HG03520 (cell line): ENCODE measurements at regions not wholly inside any gene's neighbourhood (a gene's known extent, or its start where the extent isn't known, plus 50 kb on each side); places are given as distances from the start of the nearest gene placed in this dataset.
"Not testable (repeated sequence)": the region's sequence is repeated elsewhere in the genome, so short reads cannot be mapped to it uniquely, and the experiment has no call there.

ENCODE experiments used
- ATAC-seq: cut with Tn5 transposase; IDR thresholded peaks from one replicate; pipeline ENCODE4 v1.9.1; 2021; ENCODE audit warnings: mild to moderate bottlenecking, moderate library complexity; ENCODE audit not compliant: unreplicated experiment

DNA sequence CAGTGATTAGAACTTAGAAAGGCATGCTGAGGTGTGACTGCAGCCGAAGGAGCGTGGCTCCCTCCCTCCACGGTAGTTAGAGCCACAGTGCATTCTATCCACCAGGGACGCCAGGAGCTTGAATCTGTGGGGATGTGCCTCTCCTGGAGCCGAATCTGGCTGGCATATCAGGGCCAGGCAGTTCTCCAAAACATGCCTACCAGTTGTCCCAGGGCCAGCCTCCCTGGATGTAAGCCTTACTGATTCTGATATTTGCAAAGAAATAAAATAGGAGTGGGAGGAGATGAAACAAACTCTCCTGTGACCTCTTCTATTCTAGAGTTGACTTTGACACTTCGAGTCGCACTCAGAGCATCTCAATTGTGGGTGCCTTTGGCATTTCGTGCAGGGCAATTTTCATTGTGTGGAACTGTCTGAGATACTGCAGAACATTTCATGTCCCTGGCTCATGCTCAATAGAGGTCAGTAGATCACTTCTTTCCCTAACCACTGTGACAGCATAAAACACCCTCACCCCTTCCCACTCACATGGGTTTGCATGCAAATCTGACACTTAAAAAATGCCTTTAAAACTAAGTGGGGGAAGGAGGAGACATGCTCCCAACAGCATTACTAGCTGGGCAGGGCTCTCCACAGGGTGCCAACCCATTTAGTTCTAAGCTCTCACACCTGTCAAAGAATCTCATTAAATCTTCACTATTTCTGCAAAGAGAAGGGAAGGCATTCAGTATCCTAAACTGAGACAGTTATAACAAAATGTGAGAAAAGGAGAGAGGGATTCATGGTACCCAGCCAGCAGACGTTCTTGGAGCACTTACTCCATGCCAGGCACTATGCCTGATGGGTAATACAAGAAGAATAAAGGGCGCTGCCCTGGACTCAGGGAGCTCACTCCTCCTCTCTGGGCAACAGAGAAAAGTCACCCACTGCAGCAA lies 378.9 kb downstream of the PREX1 start:
- no peak for ATAC-seq

DNA sequence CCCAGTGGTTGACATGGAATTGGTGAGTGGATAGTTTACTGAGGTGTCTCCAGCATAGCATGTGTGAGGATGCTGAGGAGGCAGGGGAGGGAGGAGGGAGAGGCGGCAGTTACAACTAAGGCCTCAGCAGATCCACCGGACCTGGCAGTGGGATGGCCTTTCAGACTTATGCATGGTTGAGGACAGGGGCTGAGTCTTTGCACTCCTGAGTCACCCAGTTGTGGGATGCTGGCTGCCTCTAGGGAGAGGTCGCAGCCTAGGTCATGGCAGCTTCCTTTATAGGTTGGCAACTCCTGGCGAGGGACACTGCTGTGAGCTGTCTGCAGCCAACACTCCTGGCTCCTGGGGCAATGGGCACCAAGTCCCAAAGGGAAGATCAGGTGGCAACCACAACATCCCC lies 380.3 kb downstream of the PREX1 start:
- no peak for ATAC-seq

DNA sequence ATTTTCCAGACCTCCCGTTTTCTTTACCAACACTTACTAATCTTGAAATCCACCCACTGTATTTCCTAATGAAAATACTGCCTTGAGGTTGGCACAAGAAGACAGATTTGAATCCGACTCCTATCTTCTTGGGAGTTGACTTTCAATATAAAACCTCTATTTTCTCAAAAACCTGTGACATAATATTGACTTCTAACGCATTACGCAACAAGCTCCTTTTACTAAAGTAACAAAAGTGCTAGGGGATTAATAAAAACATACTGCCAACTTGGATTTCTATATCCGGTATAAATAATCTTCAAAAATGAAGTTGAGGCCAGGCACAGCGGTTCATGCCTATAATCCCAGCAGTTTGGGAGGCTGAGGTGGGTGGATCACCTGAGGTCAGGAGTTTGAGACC lies 382.0 kb downstream of the PREX1 start:
- ATAC-seq, result no peak

DNA sequence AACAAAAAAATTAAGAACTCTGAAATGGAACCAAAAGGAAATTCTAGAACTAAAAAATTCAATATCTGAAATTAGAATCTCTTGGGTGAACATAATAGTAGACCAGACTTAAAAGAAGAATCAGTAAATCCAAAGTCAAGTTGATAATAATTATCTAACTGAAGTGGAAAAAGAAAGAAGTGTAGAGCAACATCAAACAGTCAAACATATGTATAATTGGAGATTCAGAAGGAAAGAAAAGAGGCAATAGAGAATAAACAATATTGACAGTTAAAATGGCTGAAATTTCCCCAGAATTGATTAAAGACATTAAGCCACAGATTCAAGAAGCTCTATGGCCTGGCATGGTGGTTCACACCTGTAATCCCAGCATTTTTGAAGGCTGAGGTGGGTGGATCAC lies 383.6 kb downstream of the PREX1 start:
- no peak for ATAC-seq

DNA sequence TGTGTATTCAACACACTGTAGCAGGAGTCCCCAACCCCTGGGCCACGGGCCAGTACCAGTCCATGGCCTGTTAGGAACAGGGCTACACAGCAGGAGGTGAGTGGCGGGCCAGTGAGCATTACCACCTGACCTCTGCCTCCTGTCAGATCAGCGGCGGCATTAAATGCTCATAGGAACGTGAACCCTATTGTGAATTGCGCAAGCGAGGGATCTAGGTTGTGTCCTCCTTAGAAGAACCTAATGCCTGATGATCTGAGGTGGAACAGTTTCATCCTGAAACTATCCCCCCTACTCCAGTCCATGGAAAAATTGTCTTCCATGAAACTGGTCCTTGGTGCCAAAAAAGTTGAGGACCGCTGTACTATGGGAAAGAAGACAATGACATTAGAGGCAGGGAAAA lies 386.9 kb downstream of the PREX1 start:
- ATAC-seq, result no peak

DNA sequence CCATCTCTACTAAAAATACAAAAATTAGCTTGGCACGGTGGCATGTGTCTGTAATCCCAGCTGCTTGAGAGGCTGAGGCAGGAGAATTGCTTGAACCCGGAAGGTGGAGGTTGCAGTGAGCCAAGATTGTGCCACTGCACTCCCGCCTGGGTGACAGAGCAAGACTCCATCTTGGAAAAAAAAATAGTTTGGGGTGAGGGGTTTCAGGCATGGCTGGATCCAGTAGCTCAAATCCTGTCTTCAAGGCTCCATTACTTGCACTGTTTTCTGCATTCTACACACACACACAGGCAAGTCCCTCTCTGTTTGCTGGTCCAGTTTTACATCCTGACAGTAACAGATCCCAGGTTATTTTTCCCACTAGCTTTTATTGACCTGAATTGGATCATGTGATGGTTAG lies 387.5 kb downstream of the PREX1 start:
- ATAC-seq, result not testable (repeated sequence)

DNA sequence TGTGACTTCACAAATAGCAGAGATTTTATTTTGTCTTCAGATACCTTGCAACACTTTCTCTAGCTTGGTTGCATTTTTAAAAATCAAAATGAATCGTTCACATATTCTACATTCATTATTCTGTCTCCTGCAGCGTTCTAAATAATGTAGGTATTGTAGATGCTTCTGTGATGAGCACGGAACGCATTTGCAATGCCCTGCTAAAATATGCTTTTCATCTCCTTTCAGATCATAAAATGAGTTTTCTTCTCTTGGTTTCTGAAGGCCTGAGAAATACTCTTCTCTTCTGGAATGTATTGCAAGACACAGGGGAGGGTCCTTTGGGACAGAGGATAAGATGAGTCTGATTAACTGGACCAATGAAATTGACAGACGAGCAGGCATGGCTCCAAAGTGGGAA lies 390.7 kb downstream of the PREX1 start:
- no peak for ATAC-seq

DNA sequence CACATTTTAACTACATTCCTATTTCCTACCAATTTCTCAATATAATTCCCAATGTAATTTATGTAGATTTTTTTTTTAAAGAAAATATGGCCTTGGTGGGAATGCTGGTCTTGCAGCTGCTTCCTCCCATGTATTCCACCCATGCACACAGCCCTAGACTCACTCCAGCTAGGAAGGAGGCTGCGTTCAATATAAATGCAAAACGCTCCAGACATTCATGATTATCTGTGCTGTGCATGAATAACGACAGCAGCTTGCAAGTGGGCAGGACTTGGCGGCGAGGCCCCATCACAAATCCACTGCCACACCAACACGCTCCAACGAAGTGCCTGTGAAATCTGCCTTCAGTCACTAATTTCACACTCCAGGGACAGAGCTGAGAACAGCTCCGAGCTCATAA lies 391.2 kb downstream of the PREX1 start:
- ATAC-seq, result not testable (repeated sequence)

DNA sequence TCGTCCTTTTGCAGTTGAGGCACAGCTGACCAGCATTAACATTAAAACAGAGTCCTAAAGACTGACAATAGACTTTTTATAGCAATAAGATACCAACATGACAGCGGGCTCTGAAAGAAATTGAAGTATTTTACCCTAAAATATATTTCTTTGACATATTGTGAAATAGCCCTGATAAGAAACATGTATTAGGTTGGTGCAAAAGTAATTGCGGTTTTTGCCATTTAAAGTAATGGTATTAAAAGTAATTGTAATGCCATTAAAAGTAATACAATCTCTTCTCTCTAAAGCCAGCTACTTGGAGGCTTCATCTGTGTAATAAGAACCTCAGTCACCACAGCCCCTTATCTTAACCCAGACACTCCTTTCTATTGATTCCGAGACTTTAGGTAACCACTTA lies 394.6 kb downstream of the PREX1 start:
- no peak for ATAC-seq

DNA sequence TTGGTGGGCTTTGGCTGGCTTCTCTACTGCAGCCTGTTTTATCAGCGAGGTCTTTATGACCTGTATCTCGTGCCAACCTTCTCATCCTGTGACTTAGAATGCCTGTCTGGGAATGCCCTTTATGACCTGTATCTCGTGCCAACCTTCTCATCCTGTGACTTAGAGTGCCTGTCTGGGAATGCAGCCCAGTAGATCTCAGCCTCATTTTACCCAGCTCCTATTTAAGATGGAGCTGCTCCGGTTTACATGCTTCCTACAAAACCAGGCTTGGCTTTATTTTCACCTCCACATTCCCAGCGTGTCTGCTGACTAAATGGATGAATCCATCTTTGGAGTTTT lies 395.3 kb downstream of the PREX1 start:
- ATAC-seq, result no peak

DNA sequence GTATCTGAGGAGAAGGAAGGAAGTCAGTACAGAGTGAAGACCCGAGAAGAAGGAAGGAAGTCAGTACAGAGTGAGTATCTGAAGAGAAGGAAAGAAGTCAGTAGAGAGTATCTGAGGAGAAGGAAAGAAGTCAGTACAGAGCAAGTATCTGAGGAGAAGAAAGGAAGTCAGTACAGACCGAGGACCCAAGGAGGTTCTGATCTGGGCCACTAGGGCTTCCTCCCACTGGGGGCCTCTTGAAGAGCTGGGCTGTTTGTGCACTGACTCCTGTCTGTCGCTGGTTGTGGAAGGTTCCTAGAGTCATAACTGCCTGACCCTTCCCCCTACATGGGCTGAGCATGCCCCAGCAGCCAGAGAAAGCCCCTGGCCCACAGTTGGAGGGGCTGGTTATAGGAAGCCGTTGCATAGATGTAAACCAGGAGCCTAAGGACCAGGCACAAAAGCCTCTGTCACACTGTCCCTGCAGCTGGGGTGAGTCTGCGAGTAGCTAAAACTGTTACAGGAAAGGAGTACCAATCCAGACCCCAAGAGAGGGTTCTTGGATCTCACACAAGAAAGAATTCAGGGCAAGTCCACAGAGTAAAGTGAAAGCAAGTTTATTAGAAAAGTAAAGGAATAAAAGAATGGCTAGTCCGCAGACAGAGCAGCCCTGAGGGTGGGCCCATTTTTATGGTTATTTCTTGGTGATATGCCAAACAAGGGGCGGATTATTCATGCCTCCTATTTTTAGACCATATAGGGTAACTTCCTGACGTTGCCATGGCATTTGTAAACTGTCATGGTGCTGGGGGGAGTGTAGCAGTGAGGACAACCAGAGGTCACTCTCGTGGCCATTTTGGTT lies 395.9 kb downstream of the PREX1 start:
- no peak for ATAC-seq

DNA sequence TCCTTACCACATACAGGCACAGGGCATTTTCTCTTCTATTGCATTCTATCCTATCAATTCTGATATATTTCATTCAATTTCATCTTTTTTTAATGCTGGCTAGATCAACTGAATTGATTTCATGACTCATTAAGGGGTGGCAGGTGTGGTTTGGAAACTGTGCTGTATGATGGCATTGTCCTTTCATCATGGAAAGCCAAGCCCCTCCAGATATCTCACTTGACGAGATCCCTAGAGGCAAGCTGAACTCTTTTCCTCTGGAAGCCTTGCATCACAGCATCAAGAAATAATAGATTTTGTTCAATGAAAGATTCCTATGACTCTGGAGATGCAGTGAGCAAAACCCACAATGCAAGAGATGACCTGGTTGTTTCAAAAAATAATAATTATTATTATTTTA lies 401.2 kb downstream of the PREX1 start:
- no peak for ATAC-seq

DNA sequence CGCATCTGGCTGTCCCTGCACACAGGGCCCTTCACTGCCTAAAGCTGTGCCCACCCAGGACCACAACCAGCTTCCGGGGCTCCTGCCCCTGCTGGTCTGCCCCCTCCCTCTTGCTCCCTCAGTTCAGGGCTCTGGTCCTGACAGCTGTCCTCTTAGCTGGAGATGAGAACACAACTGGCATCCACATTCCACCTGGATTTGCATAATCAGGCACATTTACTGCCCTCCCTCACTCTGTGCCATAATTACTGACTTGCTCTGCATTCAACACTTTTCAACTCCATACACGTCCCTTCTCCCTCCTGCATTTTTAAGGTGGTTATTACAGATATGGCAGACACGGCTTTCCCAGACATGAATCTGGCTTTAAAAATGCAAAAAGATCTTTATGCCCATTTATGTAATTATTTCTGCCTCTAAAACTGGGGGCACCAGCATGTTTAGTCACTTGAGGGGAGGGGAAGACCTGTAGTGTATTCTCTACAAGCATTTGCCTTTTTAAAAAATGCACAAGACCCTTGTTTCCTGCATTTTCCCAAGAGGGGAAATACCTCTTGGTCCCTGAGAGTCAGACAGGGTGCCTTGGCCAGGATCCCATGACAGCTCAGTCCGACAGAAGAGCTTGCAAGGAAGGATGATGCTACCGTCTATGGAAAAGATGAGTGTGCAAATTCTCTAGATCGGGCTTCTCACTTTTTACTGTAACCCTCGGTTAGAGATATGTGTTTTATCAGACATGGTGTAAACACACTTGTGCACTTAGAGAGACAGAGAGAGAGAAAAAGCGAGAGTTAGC lies 401.8 kb downstream of the PREX1 start:
- ATAC-seq, result no peak

DNA sequence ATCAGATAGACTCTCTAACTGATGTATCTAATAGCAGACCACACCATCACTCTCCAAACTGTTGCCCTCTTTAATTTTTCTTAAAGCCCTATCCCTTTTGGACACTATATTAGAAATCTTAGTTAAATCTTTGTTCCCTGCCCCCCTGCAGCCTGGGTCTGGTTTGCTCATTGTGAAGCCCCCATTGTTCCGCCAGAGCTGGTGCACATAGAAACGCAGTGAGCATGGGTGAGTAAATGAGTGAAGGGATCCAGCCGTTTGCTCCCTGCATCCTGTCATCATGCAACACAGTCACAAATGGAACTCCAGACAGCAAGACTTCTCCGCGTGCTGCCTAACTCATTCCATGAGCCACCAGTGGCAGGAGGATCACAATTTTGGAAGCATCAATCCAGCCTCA lies 402.5 kb downstream of the PREX1 start:
- no peak for ATAC-seq

DNA sequence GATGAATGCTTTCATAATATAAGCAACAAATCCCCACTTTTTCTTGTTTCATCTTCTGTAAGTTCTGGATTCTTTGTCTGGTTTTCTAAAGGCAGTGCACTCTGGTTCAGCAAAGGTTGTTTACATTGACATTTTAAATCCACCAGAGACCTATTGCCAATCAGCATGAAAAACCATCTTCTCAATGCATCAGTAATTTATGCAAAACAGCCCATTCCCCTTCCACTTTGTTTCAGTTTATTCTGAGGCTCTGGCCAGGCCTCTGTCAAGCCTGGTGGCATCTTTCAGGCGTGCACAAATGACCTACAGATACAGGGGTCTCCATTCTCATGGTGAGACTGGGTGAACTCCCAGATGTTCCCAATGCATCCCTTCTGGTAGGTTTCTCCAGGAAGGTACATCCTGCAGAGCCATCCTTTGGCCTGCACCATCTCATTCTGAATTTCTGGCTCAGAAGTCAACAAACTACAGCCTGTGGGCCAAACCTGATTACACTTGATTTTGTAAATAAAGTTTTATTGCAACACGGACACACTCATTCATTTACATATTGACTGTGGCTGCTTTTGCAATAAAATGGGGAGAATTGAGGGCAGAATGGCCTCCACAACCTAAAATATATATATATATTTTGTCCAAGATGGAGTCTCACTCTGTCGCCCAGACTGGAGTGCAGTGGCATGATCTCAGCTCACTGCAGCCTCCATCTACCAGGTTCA lies 405.4 kb downstream of the PREX1 start:
- ATAC-seq, result no peak

DNA sequence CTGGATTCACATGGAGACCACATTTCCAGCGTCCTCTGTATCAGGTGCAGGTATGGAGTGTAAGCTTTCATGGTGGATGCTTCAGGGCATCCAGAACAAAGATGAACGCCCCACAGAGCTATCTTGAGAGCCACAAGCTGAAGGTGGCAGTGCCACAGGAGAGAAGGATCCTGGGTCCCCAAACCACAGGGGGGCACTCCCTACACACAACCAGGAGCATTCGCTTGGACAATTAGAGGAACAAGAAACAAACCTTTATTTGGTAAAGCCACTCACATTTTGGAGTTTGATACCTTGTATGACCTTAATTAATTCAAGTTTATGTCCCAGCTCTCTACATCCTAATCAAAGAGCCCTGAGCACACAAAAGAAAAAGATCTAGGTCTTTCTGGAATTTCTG lies 406.3 kb downstream of the PREX1 start:
- ATAC-seq, result no peak

DNA sequence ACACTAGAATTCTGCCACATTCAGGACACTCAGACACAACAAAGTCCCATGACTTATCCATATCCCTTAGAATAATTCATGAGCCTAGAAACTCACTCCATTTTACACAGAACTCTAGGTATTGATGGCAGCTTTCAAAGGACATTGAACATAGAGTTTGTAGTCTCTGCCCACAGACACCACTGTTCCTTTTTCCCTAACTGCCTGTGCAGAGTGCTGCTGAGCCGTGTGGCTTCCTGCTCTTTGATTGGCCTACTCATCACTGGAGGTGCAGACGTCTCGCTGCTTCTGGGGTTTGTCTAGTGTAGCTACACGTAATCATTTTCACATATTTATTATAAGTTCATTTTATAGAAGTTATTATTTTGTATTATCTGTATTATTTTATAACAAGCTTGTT lies 407.6 kb downstream of the PREX1 start:
- no peak for ATAC-seq

DNA sequence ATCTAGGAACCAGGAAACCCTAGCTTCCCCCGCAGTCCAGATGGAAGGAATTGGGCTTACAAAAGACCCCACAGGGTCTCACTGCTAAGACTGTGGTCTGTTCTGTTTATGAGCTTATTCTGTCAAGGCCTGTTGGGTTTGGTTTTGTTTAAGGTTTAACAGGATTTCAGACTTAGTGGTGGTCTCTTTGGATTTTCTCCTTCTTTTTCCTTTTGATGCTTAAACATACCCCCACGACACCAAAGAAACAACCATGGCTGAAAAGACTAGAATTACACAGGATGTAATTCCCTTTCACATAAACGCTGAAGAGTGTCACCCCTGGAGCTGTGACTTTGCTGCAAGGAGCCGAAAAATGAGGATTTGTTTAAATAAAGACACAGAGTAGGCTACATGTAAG lies 408.6 kb downstream of the PREX1 start:
- ATAC-seq, result no peak

DNA sequence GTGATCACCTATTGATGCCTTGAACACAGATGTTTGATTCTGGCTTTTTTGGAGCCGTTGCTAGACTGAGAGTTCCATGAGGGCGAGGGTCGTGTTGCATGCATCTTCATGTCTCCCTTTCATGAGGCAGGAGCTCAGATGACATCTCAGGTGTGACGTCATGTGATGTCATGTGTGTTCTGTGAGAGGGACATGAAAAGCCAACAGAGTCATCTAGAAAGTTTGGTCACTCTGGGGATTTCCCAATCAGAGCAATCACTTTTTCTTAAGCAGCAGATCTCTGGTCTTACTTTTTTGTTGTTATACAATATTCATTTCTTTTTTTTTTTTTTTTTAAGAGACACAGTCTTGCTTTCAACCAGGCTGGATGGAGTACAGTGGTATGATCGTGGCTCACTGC lies 411.8 kb downstream of the PREX1 start:
- no peak for ATAC-seq

DNA sequence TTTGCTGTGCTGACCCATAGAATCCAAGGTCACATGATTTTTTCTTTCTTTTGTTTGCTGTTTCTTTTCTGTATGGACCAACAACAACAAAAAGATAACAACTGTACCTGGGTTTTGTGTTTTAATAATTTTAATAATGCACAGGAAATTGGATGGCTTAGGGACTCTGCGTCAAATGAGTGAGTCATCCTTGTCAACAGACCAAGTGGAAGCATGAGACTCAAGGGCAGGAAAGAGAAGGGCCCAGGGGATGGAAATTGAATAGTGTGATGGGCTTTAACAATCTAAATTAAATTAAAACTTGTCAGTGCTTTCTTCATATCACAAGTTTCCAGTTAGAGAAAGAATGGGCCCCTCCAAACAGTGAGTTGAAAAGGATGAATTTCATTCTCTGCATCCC lies 413.0 kb downstream of the PREX1 start:
- no peak for ATAC-seq
